Neural cell (in vitro differentiated cells): ENCODE measurements at regions not wholly inside any gene's neighbourhood (a gene's known extent, or its start where the extent isn't known, plus 50 kb on each side); places are given as distances from the start of the nearest gene placed in this dataset.

Experiments
- CTCF ChIP-seq: fragments of 450-650 bp; IDR thresholded peaks from 2 replicates; pipeline ENCODE4 v1.5.1; 2014; ENCODE audit warnings: antibody characterized with exemption, mild to moderate bottlenecking, moderate library complexity; ENCODE audit not compliant: poor library complexity, severe bottlenecking
- EP300 ChIP-seq: fragments of 450-650 bp; conservative IDR thresholded peaks from 2 replicates; pipeline ENCODE4 v1.6.1; 2014; ENCODE audit warnings: antibody characterized with exemption, mild to moderate bottlenecking, moderate library complexity; ENCODE audit not compliant: poor library complexity, severe bottlenecking
- TAF1 ChIP-seq: IDR thresholded peaks from 2 replicates; pipeline ENCODE4 v1.6.1; 2012; ENCODE audit warnings: low read depth

DNA sequence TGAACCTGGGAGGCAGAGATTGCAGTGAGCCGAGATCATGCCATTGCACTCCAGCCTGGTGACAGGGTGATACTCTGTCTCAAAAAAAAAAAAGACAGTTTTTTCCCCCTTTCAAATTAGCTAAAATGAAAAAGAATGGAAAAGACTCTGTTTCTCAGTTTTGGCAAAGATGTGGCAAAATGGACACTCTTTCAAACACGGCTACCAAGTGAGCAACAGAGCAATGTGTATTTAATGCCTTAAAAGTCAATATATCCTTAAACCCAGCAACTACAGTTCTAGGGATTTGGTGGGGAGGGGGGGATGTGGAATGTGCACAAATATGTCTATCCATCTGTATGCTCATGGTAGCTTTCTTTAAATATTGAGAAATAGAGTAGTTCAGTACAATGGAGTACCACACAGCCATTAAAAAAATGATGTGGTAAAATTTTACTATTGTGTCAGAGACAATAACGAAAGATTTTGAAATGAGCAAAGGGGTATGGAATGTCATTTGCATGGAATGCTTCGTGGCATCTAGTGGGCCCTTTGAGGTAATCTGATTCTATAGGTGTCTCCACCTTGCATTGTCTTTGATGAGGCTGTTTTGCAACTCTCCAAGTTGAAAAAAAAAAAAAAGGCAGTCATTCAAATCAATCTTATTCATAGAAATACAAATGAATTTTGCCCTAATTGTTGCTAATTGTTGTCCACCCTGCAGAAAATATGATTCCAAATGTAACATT lies 108.1 kb downstream of the AXIN2 start:
- TF ChIP-seq CTCF (no peak), EP300 (no peak), TAF1 (no peak)
